ENCODE measurements at regions not wholly inside any gene's neighbourhood (a gene's known extent, or its start where the extent isn't known, plus 50 kb on each side); places are given as distances from the start of the nearest gene placed in this dataset.

DNA sequence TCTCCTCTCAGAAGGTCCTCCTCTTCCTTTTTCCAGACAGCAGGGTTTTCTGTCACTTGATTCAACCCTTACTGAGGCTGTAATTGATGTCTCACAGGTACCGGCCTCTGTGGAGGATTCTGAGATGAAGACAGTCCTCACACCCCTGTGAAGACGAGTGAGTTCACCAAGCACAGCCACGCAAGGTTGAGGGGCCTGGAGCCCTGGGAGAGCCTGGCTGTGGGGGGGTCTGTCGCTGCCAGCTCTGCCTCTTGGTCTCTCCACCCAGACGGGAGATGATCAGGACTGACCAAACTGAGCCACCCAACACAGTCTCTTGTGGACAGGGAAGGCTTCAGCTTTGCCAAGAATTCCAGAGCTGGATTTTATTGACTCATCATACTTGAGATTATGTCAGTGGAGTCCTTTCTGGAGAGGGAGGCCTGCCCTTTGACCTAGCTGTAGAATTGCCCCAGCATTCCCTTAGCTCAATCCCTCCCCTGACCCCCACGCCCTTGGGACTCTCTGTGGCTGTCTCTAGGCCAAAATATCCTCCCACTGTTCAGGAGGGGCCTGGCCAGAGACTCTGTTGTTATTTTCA, 51.1 kb upstream of the CRHR1 start:
- Mint-ChIP-seq H3K9me3 (ENCODE audit: insufficient read depth) (peaks cover 12% of the 10 kb centered on the region), H3K4me1 (no peaks in the 10 kb centered on the region), H3K4me3 (no peak overlapping the region), H3K27ac (no peak overlapping the region), H3K27me3 (peaks cover 61% of the 10 kb centered on the region)
- 92% methylated on average over 4 of the region's 6 CpGs for WGBS (ENCODE audit: insufficient coverage)
- Histone ChIP-seq H3K4me1 (ENCODE audit: control insufficient read depth in 2 of 2, insufficient read depth in 2 of 2, low read length in 2 of 2) (no peaks in the 10 kb centered on the region), H3K4me3 (ENCODE audit: control extremely low read depth in 1 of 5, extremely low read depth in 1 of 5, insufficient read depth in 1 of 5, low read depth in 2 of 5, low read length in 4 of 5) (no peak overlapping the region), H2AFZ (ENCODE audit: insufficient read depth, low read depth, low read length, poor library complexity, severe bottlenecking) (no peak overlapping the region), H3K4me2 (replicated peaks; ENCODE audit: low read depth, low read length, poor library complexity, severe bottlenecking) (no peak overlapping the region), H3K79me2 (ENCODE audit: control insufficient read depth, insufficient read depth, low read length) (no peaks in the 10 kb centered on the region), H3K27me3 (replicated peaks in 1 of 4; ENCODE audit: control extremely low read depth in 1 of 4, control insufficient read depth in 3 of 4, insufficient read depth in 4 of 4, low read length in 3 of 4) (peaks cover 0 to 21% (median 3%) of the 10 kb centered on the region in 4 experiments), H3K36me3 (replicated peaks in 1 of 2; ENCODE audit: control extremely low read depth in 1 of 2, control insufficient read depth in 1 of 2, extremely low read depth in 1 of 2, insufficient read depth in 2 of 2, low read length in 1 of 2) (no peaks in the 10 kb centered on the region), H3K27ac (ENCODE audit: low read length in 2 of 2) (no peak overlapping the region), H4K20me1 (ENCODE audit: control insufficient read depth, insufficient read depth, low read length, poor library complexity, severe bottlenecking) (no peaks in the 10 kb centered on the region), H3K9ac (ENCODE audit: low read length) (no peak overlapping the region), H3K9me3 (ENCODE audit: control extremely low read depth in 1 of 3, control insufficient read depth in 2 of 3, insufficient read depth in 1 of 3, low read length in 2 of 3) (peaks cover 0 to 18% (median 14%) of the 10 kb centered on the region in 3 donors)
- ChIA-PET CTCF (no interaction called here), POLR2A (no interaction called here)
- intact Hi-C loops (cut with micrococcal nuclease) = no loop called here
- DNase-seq (no peak), ATAC-seq (ENCODE audit: low read depth) (no peak)
- no peak for TF ChIP-seq EZH2 (IDR thresholded peaks at IDR 0.05; ENCODE audit: borderline replicate concordance, insufficient read depth, low read depth, low read length, poor library complexity, severe bottlenecking)
- TF ChIP-seq CTCF (IDR thresholded peaks at IDR 0.05) = no peak

DNA sequence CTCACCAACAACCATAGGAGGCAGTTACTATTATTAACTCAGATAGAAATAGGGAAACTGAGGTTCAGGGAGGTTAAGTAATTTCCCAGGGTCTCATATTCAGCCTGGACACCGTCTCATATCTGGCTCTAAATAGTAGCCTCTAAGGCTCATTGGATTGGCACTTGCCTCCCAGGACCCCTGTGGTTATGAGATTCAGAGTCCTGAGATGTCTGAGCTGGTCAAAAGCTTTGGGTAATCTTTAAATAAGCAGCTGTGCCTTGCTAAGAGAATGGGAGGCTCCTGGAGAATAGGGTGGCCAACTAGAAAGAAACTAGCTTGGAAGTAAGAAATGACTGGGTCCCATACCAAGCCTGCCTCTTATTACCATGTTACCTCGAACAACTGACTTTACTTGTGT, 50.3 kb upstream of the CRHR1 start:
- CTCF ChIA-PET = no interaction called here
- intact Hi-C loops (cut with micrococcal nuclease) = no loop called here

More for the DNA sequence above, 50.3 kb upstream of the CRHR1 start:
- Mint-ChIP-seq H3K4me3 (no peak overlapping the region), H3K27ac (no peak overlapping the region), H3K27me3 (peaks cover 56% of the 10 kb centered on the region), H3K4me1 (no peaks in the 10 kb centered on the region), H3K9me3 (ENCODE audit: insufficient read depth) (peaks cover 12% of the 10 kb centered on the region)
- TF ChIP-seq EZH2 (IDR thresholded peaks at IDR 0.05; ENCODE audit: borderline replicate concordance, insufficient read depth, low read depth, low read length, poor library complexity, severe bottlenecking) = no peak
- no peak for TF ChIP-seq CTCF (IDR thresholded peaks at IDR 0.05)
- ATAC-seq (ENCODE audit: low read depth) (no peak), DNase-seq (no peak)
- Histone ChIP-seq H3K4me2 (replicated peaks; ENCODE audit: low read depth, low read length, poor library complexity, severe bottlenecking) (no peak overlapping the region), H3K9me3 (ENCODE audit: control extremely low read depth in 1 of 3, control insufficient read depth in 2 of 3, insufficient read depth in 1 of 3, low read length in 2 of 3) (peaks cover 0 to 18% (median 14%) of the 10 kb centered on the region in 3 donors), H3K9ac (ENCODE audit: low read length) (no peak overlapping the region), H4K20me1 (ENCODE audit: control insufficient read depth, insufficient read depth, low read length, poor library complexity, severe bottlenecking) (no peaks in the 10 kb centered on the region), H3K27ac (ENCODE audit: low read length in 2 of 2) (no peak overlapping the region), H2AFZ (ENCODE audit: insufficient read depth, low read depth, low read length, poor library complexity, severe bottlenecking) (no peak overlapping the region), H3K79me2 (ENCODE audit: control insufficient read depth, insufficient read depth, low read length) (no peaks in the 10 kb centered on the region), H3K36me3 (replicated peaks in 1 of 2; ENCODE audit: control extremely low read depth in 1 of 2, control insufficient read depth in 1 of 2, extremely low read depth in 1 of 2, insufficient read depth in 2 of 2, low read length in 1 of 2) (no peaks in the 10 kb centered on the region), H3K27me3 (replicated peaks in 1 of 4; ENCODE audit: control extremely low read depth in 1 of 4, control insufficient read depth in 3 of 4, insufficient read depth in 4 of 4, low read length in 3 of 4) (peaks cover 0 to 21% (median 5%) of the 10 kb centered on the region in 4 experiments), H3K4me3 (ENCODE audit: control extremely low read depth in 1 of 5, extremely low read depth in 1 of 5, insufficient read depth in 1 of 5, low read depth in 2 of 5, low read length in 4 of 5) (no peak overlapping the region), H3K4me1 (ENCODE audit: control insufficient read depth in 2 of 2, insufficient read depth in 2 of 2, low read length in 2 of 2) (no peaks in the 10 kb centered on the region)
- whole genome bisulfite sequencing (ENCODE audit: insufficient coverage) = 100% methylated on average over 1 of the region's 2 CpGs
- POLR2A ChIA-PET = no interaction called here
